Mesothelial cell of epicardium (in vitro differentiated cells): ENCODE measurements at regions not wholly inside any gene's neighbourhood (a gene's known extent, or its start where the extent isn't known, plus 50 kb on each side); places are given as distances from the start of the nearest gene placed in this dataset.

ENCODE experiments used
- DNase-seq, 2 experiments: peaks; one replicate each; pipeline ENCODE4 v3.0.0; 2021; ENCODE audit warnings: low spot score in 2 of 2; ENCODE audit not compliant: unreplicated experiment in 2 of 2
- H3K27ac Mint-ChIP-seq: 2 replicates; pipeline ENCODE4 v1.8.0; 2021; ENCODE audit warnings: mixed read lengths
- H3K27me3 Mint-ChIP-seq: 2 replicates; pipeline ENCODE4 v1.8.0; 2021; ENCODE audit warnings: low read depth, mixed read lengths
- H3K36me3 Mint-ChIP-seq: 2 replicates; pipeline ENCODE4 v1.8.0; 2021; ENCODE audit warnings: mixed read lengths
- H3K4me1 Mint-ChIP-seq: 2 replicates; pipeline ENCODE4 v1.8.0; 2021; ENCODE audit warnings: mixed read lengths
- H3K4me3 Mint-ChIP-seq: 2 replicates; pipeline ENCODE4 v1.8.0; 2021; ENCODE audit warnings: mild to moderate bottlenecking, moderate library complexity, mixed read lengths
- H3K9me3 Mint-ChIP-seq: 2 replicates; pipeline ENCODE4 v1.8.0; 2021; ENCODE audit warnings: mixed read lengths
- CTCF ChIP-seq: fragments of 200-600 bp; sonication (generic); IDR thresholded peaks from one replicate; pipeline ENCODE4 v1.5.0; 2021; ENCODE audit warnings: antibody characterized with exemption; ENCODE audit not compliant: unreplicated experiment

- Mint-ChIP-seq H3K4me3 (no peak overlapping the region), H3K27me3 (no peaks in the 10 kb centered on the region), H3K36me3 (peaks cover 49% of the 10 kb centered on the region), H3K4me1 (peaks cover 35% of the 10 kb centered on the region), H3K9me3 (peaks cover 22% of the 10 kb centered on the region), H3K27ac (no peak overlapping the region)
- no peak for TF ChIP-seq CTCF
- no peak for DNase-seq
Measured at GRCh38 chr16:85187886-85188285, 75.6 kb upstream of the CIBAR2 start.

- H3K4me3 Mint-ChIP-seq = no peak overlapping the region
- H3K4me1 Mint-ChIP-seq = peaks cover 33% of the 10 kb centered on the region
- peaks cover 22% of the 10 kb centered on the region for H3K9me3 Mint-ChIP-seq
- TF ChIP-seq CTCF = no peak
- peaks cover 39% of the 10 kb centered on the region for H3K36me3 Mint-ChIP-seq
- no peaks in the 10 kb centered on the region for H3K27me3 Mint-ChIP-seq
- DNase-seq = no peak
- H3K27ac Mint-ChIP-seq = no peak overlapping the region
Measured at GRCh38 chr16:85188822-85189672, 76.8 kb upstream of the CIBAR2 start.

GRCh38 chr16:85190572-85190971, 78.3 kb upstream of the CIBAR2 start:
- H3K27me3 Mint-ChIP-seq = no peaks in the 10 kb centered on the region
- DNase-seq = no peak
- H3K27ac Mint-ChIP-seq = no peak overlapping the region
- TF ChIP-seq CTCF = no peak
- peaks cover 11% of the 10 kb centered on the region for H3K9me3 Mint-ChIP-seq
- no peak overlapping the region for H3K4me3 Mint-ChIP-seq
- H3K36me3 Mint-ChIP-seq = peaks cover 24% of the 10 kb centered on the region
- peaks cover 49% of the 10 kb centered on the region for H3K4me1 Mint-ChIP-seq

GRCh38 chr16:85191341-85191965, 79.2 kb upstream of the CIBAR2 start:
- H3K27ac Mint-ChIP-seq = no peak overlapping the region
- peaks cover 57% of the 10 kb centered on the region for H3K4me1 Mint-ChIP-seq
- no peak for TF ChIP-seq CTCF
- H3K9me3 Mint-ChIP-seq = peaks cover 11% of the 10 kb centered on the region
- DNase-seq = no peak
- H3K4me3 Mint-ChIP-seq = no peak overlapping the region
- H3K27me3 Mint-ChIP-seq = no peaks in the 10 kb centered on the region
- peaks cover 18% of the 10 kb centered on the region for H3K36me3 Mint-ChIP-seq

GRCh38 chr16:85192238-85193114, 80.2 kb upstream of the CIBAR2 start:
- no peak overlapping the region for H3K4me3 Mint-ChIP-seq
- DNase-seq = no peak
- peaks cover 18% of the 10 kb centered on the region for H3K36me3 Mint-ChIP-seq
- H3K27ac Mint-ChIP-seq = no peak overlapping the region
- peaks cover 11% of the 10 kb centered on the region for H3K9me3 Mint-ChIP-seq
- H3K27me3 Mint-ChIP-seq = no peaks in the 10 kb centered on the region
- TF ChIP-seq CTCF = no peak
- H3K4me1 Mint-ChIP-seq = peaks cover 59% of the 10 kb centered on the region
